ENCODE measurements at regions not wholly inside any gene's neighbourhood (a gene's known extent, or its start where the extent isn't known, plus 50 kb on each side); places are given as distances from the start of the nearest gene placed in this dataset.

GRCh38 chr2:37543999-37544557, 127.4 kb downstream of the CDC42EP3 start:
- POLR2A ChIA-PET (ENCODE audit: partially characterized antibody): no interaction called here
- TF ChIP-seq JUN (IDR thresholded peaks at IDR 0.05; ENCODE audit: low read depth, low read length) (no peak), MAX (IDR thresholded peaks at IDR 0.05) (no peak), CTBP2 (IDR thresholded peaks at IDR 0.05; ENCODE audit: borderline replicate concordance, insufficient read depth, insufficient read length, low read length) (no peak), POU5F1 (IDR thresholded peaks at IDR 0.05; ENCODE audit: low read depth, low read length) (no peak), POLR2AphosphoS5 (IDR thresholded peaks at IDR 0.05; ENCODE audit: low read depth, low read length) (no peak), SRF (IDR thresholded peaks at IDR 0.05; ENCODE audit: low read depth, low read length) (no peak)

More at GRCh38 chr2:37543999-37544557, 127.4 kb downstream of the CDC42EP3 start:
- Histone ChIP-seq H3K14ac (ENCODE audit: insufficient read length) (no peak overlapping the region), H2AFZ (ENCODE audit: low read length) (no peak overlapping the region), H3K18ac (ENCODE audit: extremely low read depth, low read length) (no peak overlapping the region), H2BK120ac (replicated peaks; ENCODE audit: low read depth, low read length) (no peak overlapping the region), H3K23me2 (ENCODE audit: low read depth, low read length) (no peaks in the 10 kb centered on the region), H3K4me2 (ENCODE audit: insufficient read depth in 1 of 2, low read depth in 2 of 2, low read length in 2 of 2) (no peak overlapping the region), H3K36me3 (ENCODE audit: control insufficient read depth in 2 of 4, insufficient read depth in 4 of 4, low read length in 3 of 4) (no peaks in the 10 kb centered on the region; a peak in 1 of 8 replicates), H3K23ac (ENCODE audit: insufficient read length) (no peak overlapping the region), H3K79me1 (ENCODE audit: low read depth, low read length) (no peaks in the 10 kb centered on the region), H2BK20ac (ENCODE audit: low read length) (no peak overlapping the region), H4K5ac (ENCODE audit: insufficient read length, low read depth, low read length) (no peak overlapping the region), H3K56ac (replicated peaks; ENCODE audit: insufficient read length, low read depth, low read length) (no peak overlapping the region), H2BK15ac (ENCODE audit: low read length) (no peak overlapping the region), H4K8ac (ENCODE audit: extremely low read depth, insufficient read depth, low read length) (no peak overlapping the region), H3K79me2 (ENCODE audit: control insufficient read depth in 1 of 2, insufficient read depth in 2 of 2, low read length in 2 of 2) (no peaks in the 10 kb centered on the region), H2AK5ac (ENCODE audit: low read depth, low read length) (no peak overlapping the region), H4K20me1 (replicated peaks in 1 of 2; ENCODE audit: control insufficient read depth in 1 of 2, insufficient read depth in 2 of 2, low read length in 2 of 2) (no peaks in the 10 kb centered on the region), H3K4ac (replicated peaks; ENCODE audit: insufficient read length, low read depth, low read length) (no peak overlapping the region), H3K4me1 (replicated peaks in 1 of 4; ENCODE audit: control insufficient read depth in 3 of 4, insufficient read depth in 4 of 4, low read length in 3 of 4) (0 out of 7 replicates have a peak, but pooled peaks cover 0 to 3% (median 0%) of the 10 kb centered on the region in 4 experiments), H4K91ac (replicated peaks; ENCODE audit: insufficient read length, low read length) (no peak overlapping the region), H2BK12ac (ENCODE audit: low read depth, low read length) (no peak overlapping the region), H3K9ac (replicated peaks in 1 of 4; ENCODE audit: extremely low read depth in 1 of 4, low read depth in 3 of 4, low read length in 3 of 4) (no peak overlapping the region), H3K27me3 (replicated peaks in 1 of 4; ENCODE audit: control insufficient read depth in 3 of 4, extremely low read depth in 1 of 4, insufficient read depth in 3 of 4, low read length in 3 of 4) (no peaks in the 10 kb centered on the region), H3K9me3 (ENCODE audit: insufficient read depth in 2 of 2, low read depth in 1 of 2, low read length in 1 of 2) (no peaks in the 10 kb centered on the region), H3K27ac (ENCODE audit: low read depth, low read length) (no peak overlapping the region), H2BK5ac (ENCODE audit: low read depth, low read length) (no peak overlapping the region), H3K4me3 (ENCODE audit: extremely low read depth in 1 of 4, insufficient read depth in 2 of 4, low read depth in 3 of 4, low read length in 4 of 4) (no peak overlapping the region)
- CTCF ChIA-PET (ENCODE audit: partially characterized antibody): interaction anchor here (1.2 kb wide), 1 partner anchor 9 kb away, joined by 3 read pairs; no protein-coding TSS in a partner anchor
- DNase-seq (ENCODE audit: low read depth in 1 of 2, low spot score in 2 of 2) (no peak), FAIRE-seq (no peak)
- 83% methylated on average over 4 of the region's 4 CpGs; no CpG with 5 or more reads in 1 of the 2 experiments for WGBS, 2 experiments (ENCODE audit: extremely low coverage in 1 of 2, insufficient coverage in 1 of 2, insufficient read length in 1 of 2, insufficient replicate concordance in 2 of 2, low coverage in 1 of 2, low lambda C conversion rate in 2 of 2, missing lambda C conversion rate in 1 of 2)

All from H1 (cell line).